ENCODE measurements at regions not wholly inside any gene's neighbourhood (a gene's known extent, or its start where the extent isn't known, plus 50 kb on each side); places are given as distances from the start of the nearest gene placed in this dataset.

- Mint-ChIP-seq H3K4me3 (no peak overlapping the region), H3K9me3 (peaks cover 10% of the 10 kb centered on the region), H3K27ac (no peak overlapping the region), H3K4me1 (no peaks in the 10 kb centered on the region), H3K36me3 (no peaks in the 10 kb centered on the region), H3K27me3 (no peaks in the 10 kb centered on the region)
- ATAC-seq, result no peak
Observed at GRCh38 chr3:107106316-107106715, 270.9 kb upstream of the CCDC54 start.

- H3K27ac Mint-ChIP-seq, result no peak overlapping the region
- peaks cover 10% of the 10 kb centered on the region for H3K9me3 Mint-ChIP-seq
- no peaks in the 10 kb centered on the region for H3K27me3 Mint-ChIP-seq
- ATAC-seq, result no peak
- H3K4me3 Mint-ChIP-seq, result no peak overlapping the region
- H3K36me3 Mint-ChIP-seq, result no peaks in the 10 kb centered on the region
- H3K4me1 Mint-ChIP-seq, result no peaks in the 10 kb centered on the region
Observed at GRCh38 chr3:107106907-107107306, 270.3 kb upstream of the CCDC54 start.

- H3K4me1 Mint-ChIP-seq, result no peaks in the 10 kb centered on the region
- no peak for ATAC-seq
- H3K4me3 Mint-ChIP-seq, result no peak overlapping the region
- peaks cover 3% of the 10 kb centered on the region for H3K9me3 Mint-ChIP-seq
- H3K36me3 Mint-ChIP-seq, result no peaks in the 10 kb centered on the region
- H3K27me3 Mint-ChIP-seq, result no peaks in the 10 kb centered on the region
- no peak overlapping the region for H3K27ac Mint-ChIP-seq
Observed at GRCh38 chr3:107110596-107111305, 266.5 kb upstream of the CCDC54 start.

GRCh38 chr3:107111872-107112271 is 265.4 kb upstream of the CCDC54 start:
- Mint-ChIP-seq H3K27me3 (no peaks in the 10 kb centered on the region), H3K27ac (no peak overlapping the region), H3K4me3 (no peak overlapping the region), H3K36me3 (no peaks in the 10 kb centered on the region), H3K4me1 (no peaks in the 10 kb centered on the region), H3K9me3 (peaks cover 3% of the 10 kb centered on the region)
- no peak for ATAC-seq

GRCh38 chr3:107112356-107112755 is 264.9 kb upstream of the CCDC54 start:
- H3K9me3 Mint-ChIP-seq, result peaks cover 3% of the 10 kb centered on the region
- no peaks in the 10 kb centered on the region for H3K4me1 Mint-ChIP-seq
- no peaks in the 10 kb centered on the region for H3K36me3 Mint-ChIP-seq
- H3K4me3 Mint-ChIP-seq, result no peak overlapping the region
- H3K27me3 Mint-ChIP-seq, result no peaks in the 10 kb centered on the region
- no peak for ATAC-seq
- H3K27ac Mint-ChIP-seq, result no peak overlapping the region

- ATAC-seq, result no peak
- H3K9me3 Mint-ChIP-seq, result no peaks in the 10 kb centered on the region
- H3K36me3 Mint-ChIP-seq, result no peaks in the 10 kb centered on the region
- H3K4me3 Mint-ChIP-seq, result no peak overlapping the region
- H3K4me1 Mint-ChIP-seq, result peaks cover 5% of the 10 kb centered on the region
- no peak overlapping the region for H3K27ac Mint-ChIP-seq
- H3K27me3 Mint-ChIP-seq, result no peaks in the 10 kb centered on the region
Observed at GRCh38 chr3:107116251-107116650, 261.0 kb upstream of the CCDC54 start.

GRCh38 chr3:107117156-107117555 is 260.1 kb upstream of the CCDC54 start:
- H3K4me1 Mint-ChIP-seq, result peaks cover 5% of the 10 kb centered on the region
- no peaks in the 10 kb centered on the region for H3K9me3 Mint-ChIP-seq
- no peaks in the 10 kb centered on the region for H3K27me3 Mint-ChIP-seq
- no peak overlapping the region for H3K4me3 Mint-ChIP-seq
- no peak for ATAC-seq
- no peaks in the 10 kb centered on the region for H3K36me3 Mint-ChIP-seq
- H3K27ac Mint-ChIP-seq, result no peak overlapping the region

- no peak for ATAC-seq
- H3K9me3 Mint-ChIP-seq, result no peaks in the 10 kb centered on the region
- H3K4me1 Mint-ChIP-seq, result peaks cover 5% of the 10 kb centered on the region
- H3K27ac Mint-ChIP-seq, result no peak overlapping the region
- no peaks in the 10 kb centered on the region for H3K27me3 Mint-ChIP-seq
- no peaks in the 10 kb centered on the region for H3K36me3 Mint-ChIP-seq
- no peak overlapping the region for H3K4me3 Mint-ChIP-seq
Observed at GRCh38 chr3:107117922-107118536, 259.2 kb upstream of the CCDC54 start.

- Mint-ChIP-seq H3K27me3 (no peaks in the 10 kb centered on the region), H3K4me1 (no peaks in the 10 kb centered on the region), H3K27ac (no peak overlapping the region), H3K4me3 (no peak overlapping the region), H3K36me3 (no peaks in the 10 kb centered on the region), H3K9me3 (peaks cover under 1% of the 10 kb centered on the region)
- no peak for ATAC-seq
Observed at GRCh38 chr3:107124885-107125284, 252.4 kb upstream of the CCDC54 start.

- H3K9me3 Mint-ChIP-seq, result peaks cover 7% of the 10 kb centered on the region
- no peak overlapping the region for H3K4me3 Mint-ChIP-seq
- H3K36me3 Mint-ChIP-seq, result no peaks in the 10 kb centered on the region
- peaks cover under 1% of the 10 kb centered on the region for H3K27me3 Mint-ChIP-seq
- H3K4me1 Mint-ChIP-seq, result no peaks in the 10 kb centered on the region
- no peak for ATAC-seq
- H3K27ac Mint-ChIP-seq, result no peak overlapping the region
Observed at GRCh38 chr3:107128946-107129345, 248.3 kb upstream of the CCDC54 start.

GRCh38 chr3:107130089-107130700 is 247.0 kb upstream of the CCDC54 start:
- Mint-ChIP-seq H3K4me3 (no peak overlapping the region), H3K27ac (no peak overlapping the region), H3K27me3 (peaks cover 9% of the 10 kb centered on the region), H3K9me3 (peaks cover 7% of the 10 kb centered on the region), H3K4me1 (no peaks in the 10 kb centered on the region), H3K36me3 (no peaks in the 10 kb centered on the region)
- peak; percentile 29 for ATAC-seq

GRCh38 chr3:107132674-107133073 is 244.6 kb upstream of the CCDC54 start:
- no peak for ATAC-seq
- Mint-ChIP-seq H3K27ac (no peak overlapping the region), H3K4me3 (no peak overlapping the region), H3K27me3 (peaks cover 9% of the 10 kb centered on the region), H3K36me3 (no peaks in the 10 kb centered on the region), H3K4me1 (no peaks in the 10 kb centered on the region), H3K9me3 (peaks cover 7% of the 10 kb centered on the region)

- ATAC-seq, result no peak
- Mint-ChIP-seq H3K9me3 (peaks cover 7% of the 10 kb centered on the region), H3K4me1 (no peaks in the 10 kb centered on the region), H3K4me3 (no peak overlapping the region), H3K36me3 (no peaks in the 10 kb centered on the region), H3K27ac (no peak overlapping the region), H3K27me3 (peaks cover 9% of the 10 kb centered on the region)
Observed at GRCh38 chr3:107133891-107134290, 243.3 kb upstream of the CCDC54 start.

- H3K27ac Mint-ChIP-seq, result no peak overlapping the region
Observed at GRCh38 chr3:107142171-107142570, 235.1 kb upstream of the CCDC54 start.

GRCh38 chr3:107142786-107143575 is 234.3 kb upstream of the CCDC54 start:
- Mint-ChIP-seq H3K4me3 (no peak overlapping the region), H3K4me1 (no peaks in the 10 kb centered on the region), H3K27ac (no peak overlapping the region), H3K27me3 (peaks cover 7% of the 10 kb centered on the region), H3K9me3 (peaks cover 2% of the 10 kb centered on the region), H3K36me3 (no peaks in the 10 kb centered on the region)
- no peak for ATAC-seq

More at GRCh38 chr3:107142171-107142570, 235.1 kb upstream of the CCDC54 start:
- Mint-ChIP-seq H3K4me3 (no peak overlapping the region), H3K27me3 (peaks cover 7% of the 10 kb centered on the region), H3K4me1 (no peaks in the 10 kb centered on the region), H3K9me3 (peaks cover 2% of the 10 kb centered on the region), H3K36me3 (no peaks in the 10 kb centered on the region)
- ATAC-seq, result no peak
